Cardiac muscle cell (in vitro differentiated cells and primary cell): ENCODE measurements at regions not wholly inside any gene's neighbourhood (a gene's known extent, or its start where the extent isn't known, plus 50 kb on each side); places are given as distances from the start of the nearest gene placed in this dataset.
A peak's percentile ranks its signal among the peaks of the same experiment; 100 is the strongest.

Experiments
- DNase-seq, 2 donors: peaks; one replicate each; pipeline versions ENCODE4 v3.0.0 to v3.0.0-alpha.2; 2010 to 2017; ENCODE audit warnings: low read depth in 1 of 2, low spot score in 1 of 2
- H3K27ac ChIP-seq: fragments of 200-600 bp; sonication (generic); 2 replicates; pipeline ENCODE4 v1.5.1; 2016
- H3K27me3 ChIP-seq: fragments of 200-600 bp; sonication (generic); 2 replicates; pipeline ENCODE4 v1.6.0; 2016; ENCODE audit warnings: control low read depth
- H3K36me3 ChIP-seq: fragments of 200-600 bp; sonication (generic); 2 replicates; pipeline ENCODE4 v1.5.1; 2016; ENCODE audit warnings: control low read depth
- H3K4me1 ChIP-seq: fragments of 200-600 bp; sonication (generic); 2 replicates; pipeline ENCODE4 v1.8.1; 2017; ENCODE audit warnings: low read depth, mild to moderate bottlenecking, mixed run types
- H3K4me3 ChIP-seq: fragments of 200-600 bp; sonication (generic); 2 replicates; pipeline ENCODE4 v1.5.1; 2016; ENCODE audit warnings: mild to moderate bottlenecking
- H3K9me3 ChIP-seq: fragments of 200-600 bp; sonication (generic); 2 replicates; pipeline ENCODE4 v1.5.1; 2017; ENCODE audit warnings: low read depth, mild to moderate bottlenecking, control low read depth
- TF ChIP-seq, protein P1 (sequence below): IDR thresholded peaks from 2 replicates; pipeline ENCODE4 v1.5.1; 2012; ENCODE audit warnings: low read depth, mild to moderate bottlenecking, low read length

DNA sequence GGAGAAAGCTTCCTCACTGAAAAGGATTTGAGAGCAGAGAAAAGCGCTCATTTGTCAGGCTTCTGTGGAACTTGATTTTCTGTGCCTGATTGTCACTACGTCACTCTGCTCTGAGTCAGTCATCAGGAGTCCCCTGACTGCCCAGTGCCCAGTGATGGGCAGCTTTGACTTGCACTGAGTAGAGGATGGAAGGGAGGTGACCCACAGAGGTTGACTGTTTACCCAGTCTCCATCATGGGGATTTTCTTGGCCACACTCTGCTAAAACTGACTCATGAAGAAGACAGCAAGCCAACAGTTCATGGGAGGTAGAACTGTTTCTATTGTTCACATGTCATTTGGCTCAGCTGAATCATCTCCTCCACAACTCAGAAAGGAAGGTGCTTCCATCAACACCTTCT is 82.1 kb upstream of the DUSP10 start:
- Histone ChIP-seq H3K36me3 (no peaks in the 10 kb centered on the region), H3K4me3 (no peak overlapping the region), H3K27me3 (no peaks in the 10 kb centered on the region), H3K4me1 (peaks cover 6% of the 10 kb centered on the region), H3K9me3 (no peaks in the 10 kb centered on the region), H3K27ac (no peak overlapping the region)
- TF ChIP-seq, protein P1, sequence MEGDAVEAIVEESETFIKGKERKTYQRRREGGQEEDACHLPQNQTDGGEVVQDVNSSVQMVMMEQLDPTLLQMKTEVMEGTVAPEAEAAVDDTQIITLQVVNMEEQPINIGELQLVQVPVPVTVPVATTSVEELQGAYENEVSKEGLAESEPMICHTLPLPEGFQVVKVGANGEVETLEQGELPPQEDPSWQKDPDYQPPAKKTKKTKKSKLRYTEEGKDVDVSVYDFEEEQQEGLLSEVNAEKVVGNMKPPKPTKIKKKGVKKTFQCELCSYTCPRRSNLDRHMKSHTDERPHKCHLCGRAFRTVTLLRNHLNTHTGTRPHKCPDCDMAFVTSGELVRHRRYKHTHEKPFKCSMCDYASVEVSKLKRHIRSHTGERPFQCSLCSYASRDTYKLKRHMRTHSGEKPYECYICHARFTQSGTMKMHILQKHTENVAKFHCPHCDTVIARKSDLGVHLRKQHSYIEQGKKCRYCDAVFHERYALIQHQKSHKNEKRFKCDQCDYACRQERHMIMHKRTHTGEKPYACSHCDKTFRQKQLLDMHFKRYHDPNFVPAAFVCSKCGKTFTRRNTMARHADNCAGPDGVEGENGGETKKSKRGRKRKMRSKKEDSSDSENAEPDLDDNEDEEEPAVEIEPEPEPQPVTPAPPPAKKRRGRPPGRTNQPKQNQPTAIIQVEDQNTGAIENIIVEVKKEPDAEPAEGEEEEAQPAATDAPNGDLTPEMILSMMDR, result no peak
- peak in 1 of 2 donors; percentile 27 for DNase-seq

DNA sequence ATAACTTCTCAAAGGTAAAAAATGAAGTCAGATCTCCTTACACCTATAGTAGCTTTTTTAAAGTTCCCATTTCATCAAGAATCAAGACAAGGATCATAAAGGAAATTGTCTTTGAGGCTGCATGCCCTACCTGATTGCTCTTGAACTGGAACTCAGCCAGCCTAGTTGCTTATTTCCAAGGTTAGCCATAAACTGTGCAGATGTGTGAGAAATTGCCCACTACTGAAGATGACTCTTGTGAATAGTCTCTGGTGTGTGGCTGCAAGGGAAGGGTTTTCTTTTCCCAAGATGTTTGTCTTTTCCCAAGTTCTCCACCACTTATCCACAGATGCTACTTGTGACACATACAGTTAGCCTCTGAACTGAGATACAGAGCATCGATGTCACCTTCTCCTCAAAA is 81.7 kb upstream of the DUSP10 start:
- Histone ChIP-seq H3K27ac (no peak overlapping the region), H3K4me3 (no peak overlapping the region), H3K4me1 (peaks cover 6% of the 10 kb centered on the region), H3K36me3 (no peaks in the 10 kb centered on the region), H3K27me3 (no peaks in the 10 kb centered on the region), H3K9me3 (no peaks in the 10 kb centered on the region)
- no peak for DNase-seq
- TF ChIP-seq, protein P1, result no peak

DNA sequence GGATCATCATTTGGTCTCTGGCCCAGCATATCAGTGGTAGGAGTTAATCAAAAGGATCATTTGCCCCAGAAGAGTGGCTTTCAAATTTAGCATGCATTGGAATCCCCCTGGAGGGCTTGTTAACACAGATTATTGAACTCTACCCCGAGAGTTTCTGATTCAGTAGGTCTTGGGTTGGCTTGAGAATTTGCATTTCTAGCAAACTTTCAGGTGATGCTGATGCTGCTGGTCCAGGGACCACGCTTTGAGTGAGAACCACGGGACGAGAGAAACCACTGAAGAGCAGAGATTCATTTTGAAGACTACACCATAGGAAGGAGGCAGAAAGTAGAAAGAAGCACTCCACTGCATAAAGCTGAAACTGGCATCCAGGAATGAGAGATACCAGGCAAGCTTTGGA is 81.3 kb upstream of the DUSP10 start:
- no peak overlapping the region for H3K27ac ChIP-seq
- TF ChIP-seq, protein P1, result no peak
- no peak overlapping the region for H3K4me3 ChIP-seq
- H3K9me3 ChIP-seq, result no peaks in the 10 kb centered on the region
- H3K4me1 ChIP-seq, result peaks cover 6% of the 10 kb centered on the region
- DNase-seq, result no peak
- H3K36me3 ChIP-seq, result no peaks in the 10 kb centered on the region
- H3K27me3 ChIP-seq, result no peaks in the 10 kb centered on the region

DNA sequence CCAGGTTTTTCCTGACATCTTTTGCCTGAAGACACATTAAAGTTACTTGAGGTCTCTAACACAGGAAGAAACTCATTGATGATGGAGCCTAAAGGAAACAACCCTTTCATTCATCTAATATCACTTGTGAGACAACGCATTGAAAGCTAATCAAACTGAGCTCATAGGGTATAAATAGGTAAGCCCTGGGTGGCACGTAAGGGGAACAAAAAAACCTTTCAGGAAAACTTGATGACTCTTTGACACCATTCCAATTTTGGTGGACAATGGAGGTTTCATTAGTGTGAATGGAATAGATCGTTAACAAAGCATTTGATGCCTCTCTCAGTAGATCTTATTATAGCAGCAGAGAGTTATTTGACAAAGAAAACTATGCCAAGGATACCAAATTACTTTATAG is 80.7 kb upstream of the DUSP10 start:
- Histone ChIP-seq H3K27ac (no peak overlapping the region), H3K4me1 (peaks cover 6% of the 10 kb centered on the region), H3K9me3 (no peaks in the 10 kb centered on the region), H3K36me3 (no peaks in the 10 kb centered on the region), H3K4me3 (no peak overlapping the region), H3K27me3 (no peaks in the 10 kb centered on the region)
- TF ChIP-seq, protein P1, result no peak
- DNase-seq, result no peak

DNA sequence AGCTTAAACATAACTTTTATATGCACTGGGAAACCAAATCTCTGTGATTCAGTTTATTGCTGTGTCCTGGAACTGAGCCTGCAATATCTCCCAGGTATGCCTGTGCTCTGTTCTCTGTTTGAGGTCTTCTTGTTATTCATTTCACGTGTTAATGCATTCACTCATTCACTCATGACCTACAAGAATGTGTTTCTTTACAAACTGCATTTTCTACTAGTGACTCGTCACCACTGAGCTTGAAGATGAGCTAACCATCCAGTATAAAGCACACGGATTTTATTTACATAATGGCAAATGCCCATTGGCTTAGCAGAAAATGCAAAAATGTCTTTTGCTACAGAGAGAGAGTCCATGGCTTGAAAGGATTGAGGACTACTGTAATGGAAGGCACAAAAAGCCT is 75.0 kb upstream of the DUSP10 start:
- Histone ChIP-seq H3K4me3 (no peak overlapping the region), H3K27ac (no peak overlapping the region), H3K9me3 (no peaks in the 10 kb centered on the region), H3K4me1 (no peaks in the 10 kb centered on the region), H3K36me3 (no peaks in the 10 kb centered on the region), H3K27me3 (no peaks in the 10 kb centered on the region)
- peak in 1 of 2 donors; percentile 40 for DNase-seq
- TF ChIP-seq, protein P1, result no peak

DNA sequence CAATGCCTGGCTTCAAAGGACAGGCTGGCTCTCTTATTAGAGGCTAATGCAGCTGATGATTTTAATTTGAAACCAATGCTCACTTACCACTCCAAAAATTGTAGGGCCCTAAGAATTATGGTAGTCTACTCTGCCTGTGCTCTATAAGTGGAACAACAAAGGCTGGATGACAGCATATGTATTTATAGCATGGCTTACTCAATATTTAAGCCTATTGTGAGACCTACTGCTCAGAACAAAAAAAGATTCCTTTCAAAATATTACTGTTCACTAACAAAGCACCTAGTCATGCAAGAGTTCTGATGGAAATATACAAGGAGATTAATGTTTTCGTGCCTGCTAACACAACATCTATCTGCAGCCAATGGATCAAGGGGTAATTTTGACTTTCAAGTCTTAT is 73.8 kb upstream of the DUSP10 start:
- DNase-seq, result no peak

More for the DNA sequence above, 73.8 kb upstream of the DUSP10 start:
- H3K9me3 ChIP-seq, result no peaks in the 10 kb centered on the region
- H3K4me3 ChIP-seq, result no peak overlapping the region
- TF ChIP-seq, protein P1, result no peak
- H3K27ac ChIP-seq, result no peak overlapping the region
- H3K27me3 ChIP-seq, result no peaks in the 10 kb centered on the region
- no peaks in the 10 kb centered on the region for H3K4me1 ChIP-seq
- H3K36me3 ChIP-seq, result no peaks in the 10 kb centered on the region
